ENCODE measurements at regions not wholly inside any gene's neighbourhood (a gene's known extent, or its start where the extent isn't known, plus 50 kb on each side); places are given as distances from the start of the nearest gene placed in this dataset.

GRCh38 chr3:73324203-73325155 lies 263.0 kb downstream of the EBLN2 start:
- TF ChIP-seq POLR2AphosphoS5 (IDR thresholded peaks at IDR 0.05; ENCODE audit: low read depth, low read length) (no peak), CTCF (IDR thresholded peaks at IDR 0.05) (no peak)

Measured in Panc1 (cell line).